HG03045 (cell line): ENCODE measurements at regions not wholly inside any gene's neighbourhood (a gene's known extent, or its start where the extent isn't known, plus 50 kb on each side); places are given as distances from the start of the nearest gene placed in this dataset.
"Not testable (repeated sequence)": the region's sequence is repeated elsewhere in the genome, so short reads cannot be mapped to it uniquely, and the experiment has no call there.

Source experiments
- ATAC-seq: cut with Tn5 transposase; IDR thresholded peaks from one replicate; pipeline ENCODE4 v1.9.1; 2021; ENCODE audit warnings: mild to moderate bottlenecking, moderate library complexity; ENCODE audit not compliant: unreplicated experiment

GRCh38 chr9:81811688-81812087 is 116.5 kb upstream of the SPATA31D4 start:
- ATAC-seq: not testable (repeated sequence)

- no peak for ATAC-seq
Measured at GRCh38 chr9:81814401-81814793, 113.8 kb upstream of the SPATA31D4 start.

GRCh38 chr9:81814794-81815464 is 113.3 kb upstream of the SPATA31D4 start:
- no peak for ATAC-seq

GRCh38 chr9:81815781-81816180 is 112.4 kb upstream of the SPATA31D4 start:
- ATAC-seq: no peak

GRCh38 chr9:81819155-81819554 is 109.1 kb upstream of the SPATA31D4 start:
- ATAC-seq: no peak

- ATAC-seq: no peak
Measured at GRCh38 chr9:81819859-81820546, 108.2 kb upstream of the SPATA31D4 start.

- ATAC-seq: no peak
Measured at GRCh38 chr9:81822301-81822865, 105.8 kb upstream of the SPATA31D4 start.

GRCh38 chr9:81822967-81823366 is 105.3 kb upstream of the SPATA31D4 start:
- ATAC-seq: no peak

GRCh38 chr9:81823672-81824554 is 104.3 kb upstream of the SPATA31D4 start:
- ATAC-seq: no peak

- ATAC-seq: no peak
Measured at GRCh38 chr9:81824802-81825730, 103.2 kb upstream of the SPATA31D4 start.

- ATAC-seq: no peak
Measured at GRCh38 chr9:81825846-81826516, 102.2 kb upstream of the SPATA31D4 start.

- no peak for ATAC-seq
Measured at GRCh38 chr9:81826517-81826906, 101.7 kb upstream of the SPATA31D4 start.

GRCh38 chr9:81827616-81828296 is 100.5 kb upstream of the SPATA31D4 start:
- ATAC-seq: peak; percentile 62

GRCh38 chr9:81829195-81829882 is 98.9 kb upstream of the SPATA31D4 start:
- ATAC-seq: no peak

- ATAC-seq: not testable (repeated sequence)
Measured at GRCh38 chr9:81830431-81830830, 97.8 kb upstream of the SPATA31D4 start.

- ATAC-seq: no peak
Measured at GRCh38 chr9:81832571-81833285, 95.5 kb upstream of the SPATA31D4 start.

GRCh38 chr9:81833563-81834345 is 94.5 kb upstream of the SPATA31D4 start:
- ATAC-seq: no peak
